Heart left ventricle (tissue), 13 donors: ENCODE measurements at regions not wholly inside any gene's neighbourhood (a gene's known extent, or its start where the extent isn't known, plus 50 kb on each side); places are given as distances from the start of the nearest gene placed in this dataset.

ENCODE experiments used
- POLR2A ChIP-seq, 2 donors: fragments of 450-650 bp; IDR thresholded peaks; one replicate each; pipeline ENCODE4 v1.6.1; 2017; ENCODE audit warnings: antibody characterized with exemption in 2 of 2, mild to moderate bottlenecking in 2 of 2, moderate library complexity in 2 of 2
- TF ChIP-seq, protein P1 (sequence below), 12 donors: fragments of 200-600 bp; sonication (generic) in 4 of 12; IDR thresholded peaks; one replicate each; pipeline versions ENCODE4 v1.5.0 to v1.8.0; 2018 to 2022; ENCODE audit warnings: antibody characterized with exemption in 12 of 12, mild to moderate bottlenecking in 5 of 12
- donor health status: ischemic (EF 13 %, LVEDD 7.1; RV severe dilation, severe dysfunction).
- donor health status: DM: no; HTN: yes; CAD: no.
- donor health status: DM: no; HTN: no; CAD: no.
- donor health status: ischemic (EF 25% LVEDD 6.9; RV normal size, moderate dysfunction).
- donor health status: ischemic (EF 25% LVEDD 5.7; RV mildly dilated, moderate dysfunction).
- donor health status: ischemic (EF 35%, LVEDD 5.7; RV mildly dilated, moderate dysfunction).
- donor health status: nonischemic (EF 11% LVEDD 7.7; RV severe dilation, severe dysfunction).
- donor health status: DM: yes; HTN: yes; CAD: no.
- donor health status: PGD.
- donor health status: ischemic (EF 29% LVEDD 5.4; RV normal size, mild dysfunction).
- donor health status: nonischemic (EF 23%, LVEDD 6.1; RV moderate dilation, normal function).

DNA sequence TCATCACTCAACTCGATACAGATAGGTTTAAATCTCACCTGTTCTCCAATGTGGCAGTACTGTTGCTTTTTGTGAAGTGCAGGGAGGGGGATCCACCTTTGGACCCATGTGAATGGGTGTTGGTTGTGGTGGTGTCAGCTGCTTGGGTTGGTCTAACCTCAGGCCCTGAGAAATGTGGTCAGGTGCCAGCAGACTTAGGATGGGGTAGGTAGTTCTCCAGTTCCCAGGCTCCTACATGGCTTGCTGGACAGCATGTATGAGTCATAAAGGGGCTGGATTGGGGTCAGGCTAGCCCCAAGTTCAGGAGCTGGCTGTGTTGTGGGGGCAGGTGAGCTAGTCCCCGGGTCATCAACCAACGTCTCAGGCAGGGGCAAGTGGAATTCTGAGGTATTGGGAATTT, 472.6 kb upstream of the CNTNAP2 start:
- no peak for TF ChIP-seq POLR2A (IDR thresholded peaks at IDR 0.05)
- TF ChIP-seq, protein P1, sequence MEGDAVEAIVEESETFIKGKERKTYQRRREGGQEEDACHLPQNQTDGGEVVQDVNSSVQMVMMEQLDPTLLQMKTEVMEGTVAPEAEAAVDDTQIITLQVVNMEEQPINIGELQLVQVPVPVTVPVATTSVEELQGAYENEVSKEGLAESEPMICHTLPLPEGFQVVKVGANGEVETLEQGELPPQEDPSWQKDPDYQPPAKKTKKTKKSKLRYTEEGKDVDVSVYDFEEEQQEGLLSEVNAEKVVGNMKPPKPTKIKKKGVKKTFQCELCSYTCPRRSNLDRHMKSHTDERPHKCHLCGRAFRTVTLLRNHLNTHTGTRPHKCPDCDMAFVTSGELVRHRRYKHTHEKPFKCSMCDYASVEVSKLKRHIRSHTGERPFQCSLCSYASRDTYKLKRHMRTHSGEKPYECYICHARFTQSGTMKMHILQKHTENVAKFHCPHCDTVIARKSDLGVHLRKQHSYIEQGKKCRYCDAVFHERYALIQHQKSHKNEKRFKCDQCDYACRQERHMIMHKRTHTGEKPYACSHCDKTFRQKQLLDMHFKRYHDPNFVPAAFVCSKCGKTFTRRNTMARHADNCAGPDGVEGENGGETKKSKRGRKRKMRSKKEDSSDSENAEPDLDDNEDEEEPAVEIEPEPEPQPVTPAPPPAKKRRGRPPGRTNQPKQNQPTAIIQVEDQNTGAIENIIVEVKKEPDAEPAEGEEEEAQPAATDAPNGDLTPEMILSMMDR (IDR thresholded peaks at IDR 0.05): no peak
